Fibroblast of lung (primary cell): ENCODE measurements at regions not wholly inside any gene's neighbourhood (a gene's known extent, or its start where the extent isn't known, plus 50 kb on each side); places are given as distances from the start of the nearest gene placed in this dataset.

Experiments used
- CTCF ChIP-seq, 2 donors: IDR thresholded peaks in 1 of 2; conservative IDR thresholded peaks in 1 of 2; 1 replicate in 1 of 2; 2 replicates in 1 of 2; pipeline ENCODE4 v1.5.1; 2011 to 2012; ENCODE audit warnings: low read length in 2 of 2, control low read depth in 1 of 2, inconsistent platforms in 1 of 2, low read depth in 1 of 2, mild to moderate bottlenecking in 1 of 2
- EZH2 ChIP-seq: IDR thresholded peaks from 2 replicates; pipeline ENCODE4 v1.5.1; 2012; ENCODE audit warnings: low read length, control low read depth, mild to moderate bottlenecking; ENCODE audit errors: missing control alignments

GRCh38 chr20:63117661-63118302 is 98.1 kb downstream of the YTHDF1 start:
- TF ChIP-seq CTCF (conservative IDR thresholded peaks at IDR 0.05 in 1 of 2, IDR thresholded peaks at IDR 0.05 in 1 of 2; ENCODE audit: low read depth in 1 of 2, low read length in 2 of 2) = no peak
- TF ChIP-seq EZH2 = no peak
